SK-N-MC (cell line): ENCODE measurements at regions not wholly inside any gene's neighbourhood (a gene's known extent, or its start where the extent isn't known, plus 50 kb on each side); places are given as distances from the start of the nearest gene placed in this dataset.

Experiments
- EZH2 ChIP-seq: fragments of 200-600 bp; sonication (generic); IDR thresholded peaks from one replicate; pipeline ENCODE4 v1.6.1; 2017; ENCODE audit warnings: antibody characterized with exemption
- POLR2AphosphoS5 ChIP-seq: IDR thresholded peaks from 2 replicates; pipeline ENCODE4 v1.6.1; 2012; ENCODE audit warnings: mild to moderate bottlenecking, low read depth, low read length, borderline replicate concordance

DNA sequence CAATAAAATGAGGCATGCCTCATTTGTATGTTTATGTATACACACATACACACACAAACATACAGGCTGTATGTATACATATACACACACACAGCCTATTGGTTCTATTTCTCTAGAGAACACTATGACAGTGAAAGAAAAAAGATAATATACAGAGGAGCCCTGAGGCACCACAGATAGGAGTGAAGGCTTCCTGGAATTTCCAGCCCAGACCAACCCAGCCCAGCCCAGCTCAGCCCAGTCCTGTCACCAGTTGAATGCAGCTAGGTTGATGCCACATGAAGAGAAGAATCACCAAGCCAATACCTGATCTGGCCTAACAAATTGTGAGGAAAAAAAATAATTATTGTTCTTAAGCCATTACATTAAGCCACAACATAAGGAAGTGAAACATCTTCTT, 126.9 kb upstream of the PDE4D start:
- TF ChIP-seq POLR2AphosphoS5, result no peak
- TF ChIP-seq EZH2, result no peak
